Osteocyte (in vitro differentiated cells): ENCODE measurements at regions not wholly inside any gene's neighbourhood (a gene's known extent, or its start where the extent isn't known, plus 50 kb on each side); places are given as distances from the start of the nearest gene placed in this dataset.

Experiments used
- DNase-seq: peaks from one replicate; pipeline ENCODE4 v3.0.0; 2021; ENCODE audit warnings: mixed read lengths; ENCODE audit not compliant: unreplicated experiment; ENCODE audit errors: extremely low spot score
- H3K27ac Mint-ChIP-seq: one replicate; pipeline ENCODE4 v1.8.0; 2021; ENCODE audit warnings: mild to moderate bottlenecking, mixed read lengths; ENCODE audit not compliant: unreplicated experiment
- H3K27me3 Mint-ChIP-seq: one replicate; pipeline ENCODE4 v1.8.0; 2021; ENCODE audit warnings: mixed read lengths; ENCODE audit not compliant: unreplicated experiment
- H3K36me3 Mint-ChIP-seq: one replicate; pipeline ENCODE4 v1.8.0; 2021; ENCODE audit warnings: mixed read lengths; ENCODE audit not compliant: unreplicated experiment
- H3K4me1 Mint-ChIP-seq: one replicate; pipeline ENCODE4 v1.8.0; 2021; ENCODE audit warnings: mixed read lengths; ENCODE audit not compliant: unreplicated experiment
- H3K4me3 Mint-ChIP-seq: one replicate; pipeline ENCODE4 v1.8.0; 2021; ENCODE audit warnings: mild to moderate bottlenecking, moderate library complexity, mixed read lengths; ENCODE audit not compliant: unreplicated experiment
- H3K9me3 Mint-ChIP-seq: one replicate; pipeline ENCODE4 v1.8.0; 2021; ENCODE audit warnings: mixed read lengths; ENCODE audit not compliant: unreplicated experiment
- TF ChIP-seq, protein P1 (sequence below): fragments of 200-600 bp; sonication (generic); IDR thresholded peaks from 2 replicates; pipeline ENCODE4 v1.5.0; 2021; ENCODE audit warnings: antibody characterized with exemption, mild to moderate bottlenecking, moderate library complexity

DNA sequence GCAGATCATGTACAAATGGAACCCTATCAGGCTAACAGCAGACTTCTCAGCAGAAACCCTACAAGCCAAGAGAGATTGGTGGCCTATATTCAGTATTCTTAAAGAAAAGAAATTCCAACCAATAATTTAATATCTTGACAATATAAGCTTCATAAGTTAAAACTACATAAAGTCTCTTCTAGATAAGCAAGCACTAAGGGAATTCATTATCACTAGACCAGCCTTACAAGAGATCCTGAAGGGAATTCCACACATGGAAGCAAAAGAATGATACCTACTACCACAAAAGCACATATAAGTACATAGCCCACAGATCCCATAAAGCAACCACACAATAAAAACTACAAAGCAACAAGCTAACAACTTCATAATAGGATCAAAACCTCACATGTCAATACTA, 60.4 kb upstream of the SCAF11 start:
- no peak for DNase-seq
- Mint-ChIP-seq H3K4me3 (no peak overlapping the region), H3K36me3 (no peaks in the 10 kb centered on the region), H3K27me3 (peaks cover 12% of the 10 kb centered on the region), H3K27ac (no peak overlapping the region), H3K9me3 (peaks cover 47% of the 10 kb centered on the region), H3K4me1 (no peaks in the 10 kb centered on the region)
- TF ChIP-seq, protein P1, sequence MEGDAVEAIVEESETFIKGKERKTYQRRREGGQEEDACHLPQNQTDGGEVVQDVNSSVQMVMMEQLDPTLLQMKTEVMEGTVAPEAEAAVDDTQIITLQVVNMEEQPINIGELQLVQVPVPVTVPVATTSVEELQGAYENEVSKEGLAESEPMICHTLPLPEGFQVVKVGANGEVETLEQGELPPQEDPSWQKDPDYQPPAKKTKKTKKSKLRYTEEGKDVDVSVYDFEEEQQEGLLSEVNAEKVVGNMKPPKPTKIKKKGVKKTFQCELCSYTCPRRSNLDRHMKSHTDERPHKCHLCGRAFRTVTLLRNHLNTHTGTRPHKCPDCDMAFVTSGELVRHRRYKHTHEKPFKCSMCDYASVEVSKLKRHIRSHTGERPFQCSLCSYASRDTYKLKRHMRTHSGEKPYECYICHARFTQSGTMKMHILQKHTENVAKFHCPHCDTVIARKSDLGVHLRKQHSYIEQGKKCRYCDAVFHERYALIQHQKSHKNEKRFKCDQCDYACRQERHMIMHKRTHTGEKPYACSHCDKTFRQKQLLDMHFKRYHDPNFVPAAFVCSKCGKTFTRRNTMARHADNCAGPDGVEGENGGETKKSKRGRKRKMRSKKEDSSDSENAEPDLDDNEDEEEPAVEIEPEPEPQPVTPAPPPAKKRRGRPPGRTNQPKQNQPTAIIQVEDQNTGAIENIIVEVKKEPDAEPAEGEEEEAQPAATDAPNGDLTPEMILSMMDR = no peak

DNA sequence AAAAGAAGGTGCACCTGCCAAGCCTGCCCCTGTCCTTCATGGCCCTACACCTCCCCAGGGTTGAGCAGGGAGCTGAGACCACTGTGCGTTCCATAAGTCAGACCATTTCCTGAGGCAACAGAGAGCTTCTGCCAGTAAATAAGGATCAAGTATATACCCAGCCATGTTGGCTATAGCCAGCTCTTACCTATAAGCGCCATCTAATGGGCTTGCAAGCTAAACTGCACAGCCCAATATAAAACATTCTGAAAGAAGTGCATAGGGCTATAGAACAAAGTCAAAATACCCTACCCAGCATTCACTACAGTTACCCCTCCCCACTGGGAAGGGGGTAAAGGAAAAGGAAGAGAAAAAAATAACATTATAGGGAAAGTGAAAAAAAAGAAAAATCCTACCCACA, 59.3 kb upstream of the SCAF11 start:
- H3K27me3 Mint-ChIP-seq = peaks cover 13% of the 10 kb centered on the region
- H3K9me3 Mint-ChIP-seq = peaks cover 45% of the 10 kb centered on the region
- H3K4me3 Mint-ChIP-seq = no peak overlapping the region
- TF ChIP-seq, protein P1 = no peak
- no peaks in the 10 kb centered on the region for H3K4me1 Mint-ChIP-seq
- no peak overlapping the region for H3K27ac Mint-ChIP-seq
- H3K36me3 Mint-ChIP-seq = no peaks in the 10 kb centered on the region
- no peak for DNase-seq

DNA sequence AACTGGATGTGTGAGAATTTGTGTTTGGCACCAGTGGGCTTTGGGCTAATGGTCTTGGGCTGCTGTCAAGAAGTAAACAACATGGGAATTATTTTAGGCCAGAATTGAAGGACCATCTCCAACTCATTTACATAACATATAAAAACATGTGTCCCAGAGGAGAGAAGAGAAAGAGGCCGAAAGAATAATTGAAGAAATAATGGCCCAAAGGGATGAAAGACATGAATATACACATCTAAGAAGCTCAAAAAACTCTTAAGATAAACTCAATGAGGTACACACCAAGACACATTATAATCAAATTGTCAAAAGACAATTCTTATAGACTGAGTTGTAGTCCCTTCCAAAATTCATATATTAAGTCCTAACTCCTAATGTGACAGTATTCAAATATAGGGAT, 56.1 kb upstream of the SCAF11 start:
- TF ChIP-seq, protein P1 = no peak
- Mint-ChIP-seq H3K4me3 (no peak overlapping the region), H3K4me1 (no peaks in the 10 kb centered on the region), H3K9me3 (peaks cover 36% of the 10 kb centered on the region), H3K36me3 (no peaks in the 10 kb centered on the region), H3K27me3 (peaks cover 22% of the 10 kb centered on the region), H3K27ac (no peak overlapping the region)
- no peak for DNase-seq

DNA sequence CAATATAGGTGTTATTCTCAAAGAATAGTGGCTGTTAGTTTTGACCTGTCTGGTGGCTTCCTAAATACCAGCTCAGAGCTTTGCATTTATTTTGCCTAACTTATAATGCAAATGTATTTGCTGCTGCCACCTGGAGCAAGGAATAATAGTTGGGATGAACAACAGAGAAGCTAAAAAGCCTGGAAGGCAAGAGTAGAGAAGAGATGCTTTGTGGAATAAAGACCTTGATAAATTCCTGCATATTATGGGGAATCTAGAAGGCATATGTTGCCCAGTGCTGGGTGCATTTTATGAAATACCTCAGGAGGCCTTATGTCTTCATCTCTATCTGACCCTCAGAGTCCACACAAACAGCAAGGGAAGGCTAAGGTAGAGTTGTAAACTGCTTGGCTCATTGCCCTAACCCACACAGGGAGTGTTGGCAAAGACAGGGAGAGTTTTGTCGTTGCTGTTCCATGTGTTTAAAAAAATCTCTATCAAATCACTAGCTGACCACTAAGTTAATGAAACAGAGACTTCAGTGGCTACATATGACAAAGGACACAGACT, 53.7 kb upstream of the SCAF11 start:
- TF ChIP-seq, protein P1 = no peak
- no peaks in the 10 kb centered on the region for H3K4me1 Mint-ChIP-seq
- H3K36me3 Mint-ChIP-seq = no peaks in the 10 kb centered on the region
- no peak overlapping the region for H3K27ac Mint-ChIP-seq
- DNase-seq = no peak
- H3K4me3 Mint-ChIP-seq = no peak overlapping the region
- H3K27me3 Mint-ChIP-seq = peaks cover 37% of the 10 kb centered on the region
- H3K9me3 Mint-ChIP-seq = peaks cover 24% of the 10 kb centered on the region
